GM13977 (cell line): ENCODE measurements at regions not wholly inside any gene's neighbourhood (a gene's known extent, or its start where the extent isn't known, plus 50 kb on each side); places are given as distances from the start of the nearest gene placed in this dataset.

Experiments
- DNase-seq: peaks from one replicate; pipeline ENCODE4 v3.0.0; 2012; ENCODE audit warnings: low spot score
- CTCF ChIP-seq: IDR thresholded peaks from 2 replicates; pipeline ENCODE4 v1.5.1; 2012; ENCODE audit warnings: mild to moderate bottlenecking, control low read depth; ENCODE audit not compliant: insufficient read depth; ENCODE audit errors: extremely low read depth, missing control alignments
- in situ Hi-C: fragments of 300-500 bp; cut with MboI; formaldehyde crosslinking; loops from one replicate; pipeline ENCODE4 v1.12.0; 2022; ENCODE audit warnings: low sequenced_read_pairs, low pct_unique_long_range_greater_than_20kb, mixed read lengths, inconsistent platforms; ENCODE audit not compliant: unreplicated experiment

DNA sequence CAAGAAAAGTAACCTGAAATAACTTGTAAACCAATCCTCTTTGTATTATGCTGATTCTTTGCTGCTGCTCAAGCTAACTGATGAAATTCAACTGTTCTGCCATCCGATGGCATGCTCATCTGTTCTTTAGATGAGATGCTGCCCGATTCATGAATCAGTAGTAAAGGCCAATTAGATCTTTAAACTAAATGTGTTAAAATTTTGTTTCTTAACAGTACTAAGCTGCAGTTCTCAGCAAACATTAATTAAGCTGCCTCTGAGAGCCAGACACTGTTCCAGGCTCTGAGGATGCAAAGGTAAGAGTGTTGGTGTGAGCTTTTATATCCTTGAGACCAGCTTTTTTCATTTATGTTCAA is 77.0 kb upstream of the NT5E start:
- DNase-seq, result no peak
- in situ Hi-C loops, result no loop called here
- no peak for TF ChIP-seq CTCF

DNA sequence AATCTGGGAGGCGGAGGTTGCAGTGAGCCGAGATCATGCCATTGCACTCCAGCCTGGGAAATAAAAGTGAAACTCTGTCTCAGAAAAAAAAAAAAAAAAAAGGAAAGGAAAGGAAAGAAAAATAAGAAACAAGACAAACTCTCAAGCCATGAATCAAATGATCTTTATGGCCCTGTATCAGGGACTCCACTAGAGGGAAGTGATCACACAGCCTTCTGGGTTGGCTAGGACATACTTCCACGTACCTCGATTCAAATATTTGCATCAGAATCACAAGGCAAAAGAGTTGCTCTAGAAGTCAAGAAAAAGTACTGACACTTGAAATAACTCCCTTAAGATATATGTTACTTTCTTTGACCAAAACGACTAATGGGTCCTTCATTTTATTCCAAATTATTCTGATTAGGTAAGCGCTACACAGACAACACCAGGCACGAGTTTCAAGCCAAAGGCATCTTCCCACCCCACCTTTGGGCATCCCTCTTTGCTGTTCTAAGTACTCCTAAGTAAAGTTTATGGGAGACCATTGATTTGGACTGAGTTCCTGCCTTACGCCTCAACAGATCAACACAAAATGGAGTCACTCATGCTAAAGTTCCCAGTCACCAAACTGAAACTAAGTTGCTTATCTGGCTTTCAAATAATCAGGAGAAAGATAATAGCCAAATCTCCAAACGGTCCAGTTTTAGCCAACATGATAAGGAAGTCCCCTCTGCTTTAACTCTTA is 77.5 kb upstream of the NT5E start:
- DNase-seq, result no peak
- TF ChIP-seq CTCF, result no peak
- in situ Hi-C loops, result no loop called here

- in situ Hi-C loops, result no loop called here
- TF ChIP-seq CTCF, result no peak
These were observed 81.3 kb upstream of the NT5E start for GRCh38 chr6:85368631-85369030.

GRCh38 chr6:85364344-85364743 is 85.5 kb upstream of the NT5E start:
- no peak for TF ChIP-seq CTCF
- in situ Hi-C loops, result no loop called here
- DNase-seq, result no peak

More at GRCh38 chr6:85368631-85369030, 81.3 kb upstream of the NT5E start:
- no peak for DNase-seq

GRCh38 chr6:85363870-85364269 is 86.0 kb upstream of the NT5E start:
- no peak for DNase-seq
- in situ Hi-C loops, result no loop called here
- no peak for TF ChIP-seq CTCF

- TF ChIP-seq CTCF, result no peak
- no peak for DNase-seq
- in situ Hi-C loops, result no loop called here
These were observed 87.1 kb upstream of the NT5E start for GRCh38 chr6:85362652-85363310.
